ENCODE measurements at regions not wholly inside any gene's neighbourhood (a gene's known extent, or its start where the extent isn't known, plus 50 kb on each side); places are given as distances from the start of the nearest gene placed in this dataset.

DNA sequence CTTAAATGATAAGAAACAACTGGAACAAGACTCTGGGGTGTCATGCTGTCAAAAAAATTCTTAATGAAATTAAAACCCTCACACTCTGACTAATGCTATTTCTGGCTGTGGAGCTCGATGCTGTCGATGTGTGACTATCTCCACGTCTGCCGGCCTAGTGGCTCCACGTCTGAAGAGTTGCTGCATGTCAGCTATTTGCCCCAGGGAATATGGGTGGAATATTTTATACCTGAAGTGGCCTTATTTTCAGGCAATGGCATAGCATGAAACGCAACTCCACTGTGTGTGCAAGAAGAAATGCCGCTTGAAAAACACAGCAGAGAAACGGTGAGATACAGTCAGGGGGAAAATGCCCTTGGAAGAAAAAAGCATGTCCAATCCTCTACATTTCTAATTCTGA lies 50.9 kb upstream of the MGMT start:
- TF ChIP-seq YY1 (IDR thresholded peaks at IDR 0.05; ENCODE audit: extremely low read depth, insufficient replicate concordance, low read depth, low read length) (no peak), TCF7L2 (IDR thresholded peaks at IDR 0.05; ENCODE audit: borderline replicate concordance, extremely low read depth, insufficient read depth, insufficient read length) (no peak)
